ENCODE measurements at regions not wholly inside any gene's neighbourhood (a gene's known extent, or its start where the extent isn't known, plus 50 kb on each side); places are given as distances from the start of the nearest gene placed in this dataset.
"Not testable (repeated sequence)": the region's sequence is repeated elsewhere in the genome, so short reads cannot be mapped to it uniquely, and the experiment has no call there.

GRCh38 chr14:56454680-56455079 is 124.9 kb upstream of the TMEM260 start:
- not testable (repeated sequence) for TF ChIP-seq CTCF, POLR2AphosphoS5 (IDR thresholded peaks at IDR 0.05)
